HCT116 (cell line): ENCODE measurements at regions not wholly inside any gene's neighbourhood (a gene's known extent, or its start where the extent isn't known, plus 50 kb on each side); places are given as distances from the start of the nearest gene placed in this dataset.
"Not testable (repeated sequence)": the region's sequence is repeated elsewhere in the genome, so short reads cannot be mapped to it uniquely, and the experiment has no call there.

Experiments used
- ATAC-seq: fragments of 200-7000 bp; cut with Tn5 transposase; 2 replicates; pipeline ENCODE4 v1.9.1; 2020; ENCODE audit warnings: mild to moderate bottlenecking, moderate library complexity
- BruUV-seq: library from RNA; stranded (reverse); fragments of 400-500 nt; replicated peaks from 2 replicates; lab custom pipeline; 2021; lab: Mats Ljungman, UMichigan
- CTCF ChIA-PET: fragments of 300-600 bp; sonication (Branson Sonifier 250); formaldehyde crosslinking; loops from one replicate; lab custom pipeline; 2021; ENCODE audit warnings: antibody characterized with exemption; lab: Charles Lee
- POLR2A ChIA-PET: fragments of 300-600, 350-600 bp; sonication (Branson Sonifier 250); formaldehyde crosslinking; loops from one replicate; lab custom pipeline; 2021; ENCODE audit warnings: antibody characterized with exemption; lab: Charles Lee
- RAD21 ChIA-PET, 2 experiments: fragments of 300-600 bp; sonication (Branson Sonifier 250); formaldehyde crosslinking; loops; one replicate each; lab custom pipeline; 2023; ENCODE audit warnings: low total read pairs in 2 of 2; ENCODE audit not compliant: uncharacterized antibody in 2 of 2, unreplicated experiment in 2 of 2, low non-redundant PET in 1 of 2; lab: Charles Lee
- DNase-seq: peaks from one replicate; pipeline ENCODE4 v3.0.0-alpha.2; 2010; ENCODE audit warnings: low read depth, low spot score
- H2AFZ ChIP-seq: fragments of 200-600 bp; shearing (Covaris generic), sonication (generic); 2 replicates; pipeline ENCODE4 v1.6.1; 2017; ENCODE audit warnings: low read depth, mixed run types, mixed read lengths, antibody characterized with exemption, low read length; ENCODE audit not compliant: poor library complexity, severe bottlenecking
- H3K27ac ChIP-seq: 2 replicates; pipeline ENCODE4 v1.5.1; 2012; ENCODE audit warnings: low read depth, low read length
- H3K27me3 ChIP-seq: fragments of 200-600 bp; sonication (generic); 2 replicates; pipeline ENCODE4 v1.6.1; 2016; ENCODE audit warnings: mixed run types, low read length, mixed read lengths; ENCODE audit not compliant: insufficient read depth
- H3K36me3 ChIP-seq, 2 experiments: fragments of 200-500 bp in 1 of 2; fragments of 200-600 bp in 1 of 2; sonication (Bioruptor generic) in 1 of 2; sonication (generic) in 1 of 2; 2 replicates each; pipeline versions ENCODE4 v1.5.1 to v1.6.1; 2014 to 2016; ENCODE audit warnings: low read length in 2 of 2, inconsistent platforms in 1 of 2, mixed read lengths in 1 of 2, mixed run types in 1 of 2; ENCODE audit not compliant: insufficient read depth in 2 of 2, control insufficient read depth in 1 of 2
- H3K4me1 ChIP-seq, 2 experiments: fragments of 200-600 bp in 1 of 2; sonication (generic) in 1 of 2; 2 replicates each; pipeline versions ENCODE4 v1.5.1 to v1.6.1; 2012 to 2017; ENCODE audit warnings: low read length in 2 of 2, inconsistent platforms in 1 of 2, mild to moderate bottlenecking in 1 of 2, mixed read lengths in 1 of 2, mixed run types in 1 of 2, moderate library complexity in 1 of 2; ENCODE audit not compliant: insufficient read depth in 2 of 2, control insufficient read depth in 1 of 2
- H3K4me2 ChIP-seq: fragments of 200-600 bp; sonication (generic); 2 replicates; pipeline ENCODE4 v1.6.1; 2017; ENCODE audit warnings: mixed run types, low read length, mixed read lengths
- H3K4me3 ChIP-seq, 2 experiments: fragments of 200-600 bp in 1 of 2; sonication (generic) in 1 of 2; replicated peaks in 1 of 2; 2 replicates each; pipeline ENCODE4 v1.5.1; 2011 to 2016; ENCODE audit warnings: low read length in 2 of 2, control low read depth in 1 of 2, low read depth in 1 of 2, mild to moderate bottlenecking in 1 of 2, mixed read lengths in 1 of 2, mixed run types in 1 of 2
- H3K79me2 ChIP-seq: fragments of 200-600 bp; sonication (generic); 2 replicates; pipeline ENCODE4 v1.6.1; 2017; ENCODE audit warnings: mild to moderate bottlenecking, mixed run types, low read length, moderate library complexity, mixed read lengths; ENCODE audit not compliant: insufficient read depth
- H3K9ac ChIP-seq: fragments of 200-600 bp; sonication (generic); 2 replicates; pipeline ENCODE4 v1.6.1; 2016; ENCODE audit warnings: low read length, mixed read lengths
- H3K9me2 ChIP-seq: fragments of 200-600 bp; sonication (generic), shearing (Covaris generic); 2 replicates; pipeline ENCODE4 v1.6.1; 2017; ENCODE audit warnings: mixed run types, mild to moderate bottlenecking, moderate library complexity; ENCODE audit not compliant: insufficient read depth
- H3K9me3 ChIP-seq, 2 experiments: fragments of 200-500 bp in 1 of 2; fragments of 200-600 bp in 1 of 2; sonication (Bioruptor generic) in 1 of 2; sonication (generic) in 1 of 2; 2 replicates each; pipeline ENCODE4 v1.6.1; 2014 to 2017; ENCODE audit warnings: low read length in 2 of 2, mixed read lengths in 2 of 2, inconsistent platforms in 1 of 2, low read depth in 1 of 2, mild to moderate bottlenecking in 1 of 2, mixed run types in 1 of 2, moderate library complexity in 1 of 2; ENCODE audit not compliant: control insufficient read depth in 1 of 2, insufficient read depth in 1 of 2
- H4K20me1 ChIP-seq: fragments of 200-600 bp; sonication (generic), shearing (Covaris generic); 2 replicates; pipeline ENCODE4 v1.6.1; 2017; ENCODE audit warnings: mixed run types, mild to moderate bottlenecking, moderate library complexity; ENCODE audit not compliant: insufficient read depth
- CBX3 ChIP-seq: IDR thresholded peaks from 2 replicates; pipeline ENCODE4 v1.6.1; 2012; ENCODE audit warnings: low read depth
- CEBPB ChIP-seq: IDR thresholded peaks from 2 replicates; pipeline ENCODE4 v1.6.1; 2012; ENCODE audit warnings: low read depth
- EGR1 ChIP-seq: IDR thresholded peaks from 2 replicates; pipeline ENCODE4 v1.6.1; 2012; ENCODE audit warnings: low read depth
- EZH2 ChIP-seq: fragments of 200-600 bp; sonication (generic); IDR thresholded peaks from 2 replicates; pipeline ENCODE4 v1.6.1; 2017; ENCODE audit warnings: antibody characterized with exemption, mixed run types
- MAX ChIP-seq: IDR thresholded peaks from 2 replicates; pipeline ENCODE4 v1.6.1; 2012
- REST ChIP-seq: IDR thresholded peaks from 2 replicates; pipeline ENCODE4 v1.6.1; 2012; ENCODE audit warnings: low read depth
- SIN3A ChIP-seq: IDR thresholded peaks from 2 replicates; pipeline ENCODE4 v1.6.1; 2012; ENCODE audit warnings: low read depth
- SP1 ChIP-seq: IDR thresholded peaks from 2 replicates; pipeline ENCODE4 v1.6.1; 2012; ENCODE audit warnings: low read depth
- ZBTB33 ChIP-seq: IDR thresholded peaks from 2 replicates; pipeline ENCODE4 v1.6.1; 2011; ENCODE audit warnings: mild to moderate bottlenecking, low read length, moderate library complexity; ENCODE audit not compliant: insufficient replicate concordance; ENCODE audit errors: extremely low read depth
- ZFX ChIP-seq: fragments of 450-650 bp; IDR thresholded peaks from 2 replicates; pipeline ENCODE4 v1.6.1; 2017
- intact Hi-C: fragments of 100-400 bp; cut with micrococcal nuclease; formaldehyde crosslinking; loops from 2 replicates; pipeline ENCODE4 v1.10.0; 2022

GRCh38 chr22:10778296-10778814, 4749.6 kb upstream of the OR11H1 start:
- Histone ChIP-seq H3K36me3 (no peaks in the 10 kb centered on the region), H3K9me2 (no peaks in the 10 kb centered on the region), H3K27ac (no peak overlapping the region), H3K4me1 (no peaks in the 10 kb centered on the region), H3K4me2 (no peak overlapping the region), H3K79me2 (no peaks in the 10 kb centered on the region), H3K27me3 (no peaks in the 10 kb centered on the region), H3K4me3 (no peak overlapping the region), H2AFZ (no peak overlapping the region), H4K20me1 (no peaks in the 10 kb centered on the region), H3K9ac (no peak overlapping the region), H3K9me3 (peaks cover 37 to 85% of the 10 kb centered on the region in 2 experiments)
- POLR2A ChIA-PET: no interaction called here
- no peak for DNase-seq
- RAD21 ChIA-PET: no interaction called here
- TF ChIP-seq CBX3: no peak
- TF ChIP-seq EZH2: no peak
- no peak for TF ChIP-seq ZFX
- no peak for TF ChIP-seq MAX
- no peak for TF ChIP-seq CEBPB
- no peak for TF ChIP-seq ZBTB33
- no peak for TF ChIP-seq EGR1
- no peak for TF ChIP-seq SP1
- no peak for TF ChIP-seq SIN3A
- no peak for TF ChIP-seq REST
- BruUV-seq: no TSS peak
- ATAC-seq: no peak
- intact Hi-C loops: no loop called here
- CTCF ChIA-PET: no interaction called here

GRCh38 chr22:10779200-10779599, 4748.8 kb upstream of the OR11H1 start:
- BruUV-seq, H4K20me1 ChIP-seq, intact Hi-C loops, H3K9me2 ChIP-seq, H2AFZ ChIP-seq, H3K4me3 ChIP-seq, H3K9ac ChIP-seq, H3K27me3 ChIP-seq, H3K4me2 ChIP-seq, POLR2A ChIA-PET, H3K36me3 ChIP-seq, CTCF ChIA-PET, H3K79me2 ChIP-seq, H3K27ac ChIP-seq, RAD21 ChIA-PET, DNase-seq, ATAC-seq, H3K4me1 ChIP-seq: not testable (repeated sequence)
- peaks cover 40 to 85% of the 10 kb centered on the region in 2 experiments for H3K9me3 ChIP-seq
